Jurkat, Clone E6-1 (cell line): ENCODE measurements at regions not wholly inside any gene's neighbourhood (a gene's known extent, or its start where the extent isn't known, plus 50 kb on each side); places are given as distances from the start of the nearest gene placed in this dataset.

Source experiments
- DNase-seq: peaks from one replicate; pipeline ENCODE4 v3.0.0-alpha.2; 2011; ENCODE audit warnings: low read depth, low spot score
- H3K4me3 ChIP-seq: 2 replicates; pipeline ENCODE4 v1.5.1; 2011; ENCODE audit warnings: mild to moderate bottlenecking, low read length, control low read depth, moderate library complexity

DNA sequence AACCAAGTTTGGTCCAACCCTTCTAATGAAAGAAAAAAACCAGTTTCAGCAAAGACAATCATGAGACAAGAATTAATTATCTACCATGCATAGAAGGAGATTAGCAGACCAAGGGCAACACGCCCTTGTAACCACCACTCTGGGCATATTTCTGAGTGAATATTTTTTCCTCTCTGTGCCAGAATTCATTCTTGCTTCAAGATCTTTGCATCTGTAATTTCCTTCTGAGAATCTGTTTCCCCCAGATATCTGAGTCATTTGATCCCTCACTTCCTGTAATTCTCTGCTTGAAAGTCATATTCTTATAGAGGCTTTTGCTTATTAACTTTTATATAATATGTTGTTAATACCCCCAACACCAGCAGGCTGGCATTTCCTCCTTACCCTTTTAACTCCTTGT, 243.7 kb downstream of the SLC16A7 start:
- DNase-seq: no peak
- H3K4me3 ChIP-seq: no peak overlapping the region

DNA sequence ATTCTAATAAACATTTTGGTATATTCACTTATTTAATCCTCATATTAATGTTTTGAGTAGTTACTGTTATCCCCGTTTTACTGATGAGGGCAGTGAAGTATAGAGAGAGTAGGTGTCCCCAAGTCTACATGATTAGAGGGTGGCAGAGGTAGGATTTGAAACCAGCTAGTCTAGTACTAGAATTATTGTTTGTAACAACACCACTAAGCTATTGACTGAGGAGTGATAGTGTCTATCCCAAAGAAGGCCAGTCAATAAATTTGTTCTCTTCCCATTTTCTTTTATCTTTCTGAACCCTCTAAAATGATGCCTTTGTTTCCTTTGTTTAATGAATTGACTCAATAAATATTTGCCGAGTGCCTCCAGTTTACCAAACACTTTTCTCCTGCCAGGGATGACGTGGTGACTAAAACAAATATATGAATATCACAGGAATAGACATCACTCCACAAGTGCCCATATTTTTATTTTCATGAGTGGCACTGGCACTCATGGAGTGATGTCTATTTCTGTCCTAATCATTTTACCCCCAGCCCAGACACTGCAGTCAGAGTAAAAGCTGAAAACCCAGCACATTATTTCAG, 247.5 kb downstream of the SLC16A7 start:
- DNase-seq: no peak
- no peak overlapping the region for H3K4me3 ChIP-seq

DNA sequence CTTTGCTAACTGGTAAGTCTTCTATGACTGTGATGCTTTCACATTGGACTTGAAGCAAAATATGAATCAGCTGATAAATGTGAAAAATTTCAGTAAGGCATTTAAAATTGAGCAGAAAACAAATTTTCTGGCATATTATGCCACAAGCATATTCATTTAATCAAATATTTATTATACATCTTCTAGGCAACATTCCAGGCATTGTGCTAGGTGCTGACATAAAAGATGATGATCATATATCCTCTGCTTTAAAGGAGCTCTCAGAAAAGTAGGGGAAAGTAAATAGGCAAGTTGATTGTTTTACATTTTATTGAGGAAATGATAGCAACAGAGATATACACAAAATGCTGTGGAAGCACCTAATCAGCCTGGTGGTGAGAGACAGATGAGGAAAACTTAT, 248.9 kb downstream of the SLC16A7 start:
- DNase-seq: no peak
- H3K4me3 ChIP-seq: no peak overlapping the region

DNA sequence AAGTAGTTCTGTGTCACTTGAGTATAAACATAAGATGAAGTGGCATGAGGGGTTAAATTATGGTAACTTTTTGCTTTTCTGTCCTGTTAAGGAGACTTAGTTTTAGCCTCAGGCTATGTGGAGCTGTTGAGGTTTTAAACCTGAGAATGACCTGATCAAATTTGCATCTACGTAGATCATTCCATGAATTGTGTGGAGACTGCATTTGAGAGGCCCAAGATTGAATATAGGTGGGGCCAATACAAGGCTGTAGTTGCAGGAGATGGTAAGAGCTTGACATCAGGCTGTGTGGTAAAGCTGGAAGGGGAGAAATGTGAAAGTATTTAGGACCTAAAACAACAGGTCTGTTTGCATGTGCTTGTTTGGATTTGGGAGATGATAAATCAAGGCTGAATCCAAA, 249.5 kb downstream of the SLC16A7 start:
- H3K4me3 ChIP-seq: no peak overlapping the region
- DNase-seq: no peak

DNA sequence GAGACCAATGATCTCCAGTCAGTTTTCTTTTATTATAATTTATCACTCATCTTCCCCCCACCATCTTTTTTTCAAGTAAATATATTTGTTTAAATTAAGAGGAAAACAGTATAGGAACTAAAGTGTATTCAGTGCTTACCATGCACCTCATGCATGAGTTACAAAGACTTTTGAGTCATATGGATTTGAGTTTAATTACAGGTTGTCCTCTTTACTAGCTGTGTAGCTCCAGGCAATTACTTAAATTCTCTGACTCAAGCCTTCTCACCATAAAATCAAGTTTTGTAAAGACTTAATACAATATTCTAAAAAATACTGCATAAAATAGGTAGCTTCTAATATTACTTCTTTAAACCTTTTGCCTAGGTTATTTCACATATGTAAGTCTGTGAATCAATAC, 251.3 kb downstream of the SLC16A7 start:
- no peak for DNase-seq
- no peak overlapping the region for H3K4me3 ChIP-seq

DNA sequence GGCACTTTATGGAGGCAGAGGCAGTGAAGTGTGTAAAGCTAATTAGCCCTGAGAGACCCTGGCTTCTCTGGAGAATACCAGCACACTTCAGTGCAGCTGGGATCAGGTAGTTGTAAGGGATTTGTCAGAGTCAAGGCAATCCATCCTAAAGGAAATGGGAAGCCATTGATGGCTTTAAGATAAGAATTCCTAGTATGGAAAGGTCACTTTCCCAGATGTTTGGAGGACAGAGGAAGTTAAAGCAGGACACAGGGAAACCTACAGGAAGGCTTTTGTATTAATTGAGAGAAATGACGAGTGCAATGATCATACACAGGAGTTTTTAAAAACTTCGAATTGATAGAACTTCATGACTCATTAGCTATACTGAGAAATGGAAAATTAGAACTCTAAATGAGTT, 254.4 kb downstream of the SLC16A7 start:
- no peak for DNase-seq
- H3K4me3 ChIP-seq: no peak overlapping the region

DNA sequence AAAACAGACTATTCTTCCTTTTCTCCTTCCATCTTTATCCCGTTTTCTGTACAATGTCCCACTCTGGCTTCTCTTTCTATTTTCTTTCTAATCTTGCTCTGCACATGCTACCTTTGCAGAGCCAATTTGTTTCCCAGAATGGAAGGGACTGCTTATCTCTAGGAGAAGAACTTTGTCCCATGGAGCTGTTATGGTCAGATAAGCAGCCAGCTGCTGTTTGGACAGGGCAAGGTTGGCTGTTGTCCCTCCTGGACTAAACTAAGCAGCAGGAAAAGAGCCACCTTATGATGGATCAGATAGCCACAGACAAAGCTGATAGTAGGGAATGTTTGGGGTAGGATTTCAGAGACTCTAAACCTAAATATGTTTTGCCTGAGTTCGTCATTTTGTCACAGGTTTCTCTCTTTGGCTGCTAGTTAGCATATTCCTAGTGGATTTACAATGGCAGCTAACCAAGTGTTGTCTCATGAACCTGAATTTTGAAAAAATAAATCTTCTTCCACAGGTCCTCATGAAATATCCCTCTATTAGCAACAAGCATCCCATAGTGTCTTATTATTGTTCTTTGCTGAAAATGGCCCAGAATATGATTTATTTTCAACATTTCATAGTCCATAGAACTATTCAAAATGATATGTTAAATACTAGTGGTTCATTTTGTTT, 262.8 kb downstream of the SLC16A7 start:
- no peak overlapping the region for H3K4me3 ChIP-seq
- no peak for DNase-seq

DNA sequence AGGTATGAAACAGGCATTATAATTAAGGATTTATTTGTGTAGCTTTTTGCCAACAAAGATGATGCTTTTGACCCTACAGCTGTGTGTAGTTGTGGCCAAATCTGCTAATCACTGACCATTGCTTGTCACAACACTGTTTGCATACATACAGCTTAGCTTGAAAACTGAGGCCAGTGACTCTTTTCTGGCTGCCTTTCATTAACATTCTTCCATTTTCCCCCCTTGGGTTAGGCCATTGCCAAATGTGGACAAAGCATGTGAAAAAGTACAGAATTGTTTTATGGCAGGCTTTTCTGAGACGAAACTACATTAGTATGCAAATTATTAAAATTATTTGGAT, 263.3 kb downstream of the SLC16A7 start:
- H3K4me3 ChIP-seq: no peak overlapping the region
- DNase-seq: no peak

DNA sequence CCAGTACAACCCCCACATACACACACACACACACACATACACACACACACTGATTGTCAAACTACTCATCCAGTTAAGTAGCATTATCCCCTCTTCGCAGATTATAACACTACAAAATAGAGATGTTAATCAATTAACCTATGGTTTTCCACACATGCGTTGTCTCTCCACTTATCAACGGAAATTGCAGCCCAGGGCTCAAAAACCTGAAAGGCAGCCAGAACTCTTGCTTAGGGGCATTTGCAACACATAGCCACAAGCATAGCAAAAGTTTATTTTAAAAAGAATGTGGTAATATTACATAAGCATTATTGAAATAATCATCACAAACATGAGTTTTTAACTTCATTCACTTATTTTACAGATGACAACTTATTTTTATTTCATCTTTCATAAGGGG, 265.8 kb downstream of the SLC16A7 start:
- DNase-seq: no peak
- no peak overlapping the region for H3K4me3 ChIP-seq

DNA sequence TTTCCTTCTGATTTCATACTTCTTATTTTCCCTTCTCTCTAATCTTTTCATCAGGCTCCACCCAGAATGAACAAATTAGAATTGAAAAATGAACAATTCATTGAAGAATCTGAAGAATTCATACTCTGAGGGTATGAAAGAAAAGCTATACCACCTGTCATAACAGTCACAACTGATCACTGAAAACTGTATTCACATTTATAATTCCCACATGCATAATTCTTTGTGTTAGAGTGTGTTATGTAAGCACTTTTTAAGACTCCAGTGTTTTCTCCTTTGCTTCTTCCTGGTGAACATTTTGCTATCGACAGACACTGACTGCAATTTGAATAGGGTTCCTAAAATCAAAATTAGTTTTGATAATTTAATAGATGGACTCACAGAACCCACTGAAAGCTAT, 271.2 kb downstream of the SLC16A7 start:
- no peak for DNase-seq
- H3K4me3 ChIP-seq: no peak overlapping the region

DNA sequence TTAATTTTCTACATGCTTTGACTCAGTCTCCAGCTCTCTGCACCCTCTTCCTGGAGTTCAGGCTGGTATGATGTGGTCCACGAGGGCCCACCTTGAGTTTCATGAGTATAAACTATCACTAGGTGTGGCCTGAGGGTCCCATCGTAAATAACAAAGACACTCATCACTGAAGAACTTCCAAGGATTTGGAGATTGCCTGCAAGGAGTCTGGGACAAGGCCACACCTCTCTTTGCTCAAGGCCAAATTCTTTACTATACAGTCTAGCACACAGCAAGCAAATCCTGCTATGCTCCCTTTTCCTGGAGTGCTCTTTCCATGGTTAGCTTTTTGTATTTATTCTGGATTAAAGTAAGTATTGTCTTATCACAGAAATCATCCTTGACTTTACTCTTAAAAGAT, 271.9 kb downstream of the SLC16A7 start:
- no peak for DNase-seq
- H3K4me3 ChIP-seq: no peak overlapping the region

DNA sequence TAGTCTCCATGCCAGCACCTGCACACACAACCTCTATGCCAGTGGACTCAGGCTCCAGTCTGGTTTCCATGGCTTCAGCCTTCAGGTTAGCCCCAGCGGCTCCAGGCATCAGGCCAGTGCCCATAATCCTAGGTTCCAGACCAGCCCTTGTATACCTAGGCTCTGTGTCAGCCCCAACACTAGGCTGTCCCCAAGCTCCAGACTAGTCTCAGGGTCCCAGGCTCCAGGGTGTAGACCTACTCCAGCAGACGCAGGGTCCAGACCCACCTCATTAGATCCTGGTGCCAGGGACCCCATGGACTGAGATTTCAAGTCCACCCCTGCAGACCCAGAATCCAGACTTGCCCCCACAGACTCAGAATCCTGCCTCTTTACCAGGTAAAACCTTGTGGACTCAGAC, 275.9 kb downstream of the SLC16A7 start:
- DNase-seq: no peak
- H3K4me3 ChIP-seq: no peak overlapping the region

DNA sequence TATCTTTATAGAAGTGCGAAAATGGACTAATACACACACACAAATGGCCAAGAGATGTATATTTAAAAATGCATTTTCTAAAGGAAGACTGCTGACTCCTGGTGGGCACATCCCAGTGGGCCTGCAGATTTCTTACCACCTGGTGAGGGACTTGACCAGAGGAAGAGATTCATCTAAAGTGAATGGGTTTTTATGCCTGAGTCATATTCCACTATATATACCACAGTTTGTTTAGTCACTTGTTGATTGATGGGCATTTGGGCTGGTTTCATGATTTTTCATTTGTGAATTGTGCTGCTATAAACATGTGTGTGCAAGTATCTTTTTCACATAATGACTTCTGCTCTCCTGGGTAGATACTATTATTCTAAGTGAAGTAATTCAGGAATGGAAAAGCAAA, 277.3 kb downstream of the SLC16A7 start:
- H3K4me3 ChIP-seq: no peak overlapping the region
- DNase-seq: no peak

DNA sequence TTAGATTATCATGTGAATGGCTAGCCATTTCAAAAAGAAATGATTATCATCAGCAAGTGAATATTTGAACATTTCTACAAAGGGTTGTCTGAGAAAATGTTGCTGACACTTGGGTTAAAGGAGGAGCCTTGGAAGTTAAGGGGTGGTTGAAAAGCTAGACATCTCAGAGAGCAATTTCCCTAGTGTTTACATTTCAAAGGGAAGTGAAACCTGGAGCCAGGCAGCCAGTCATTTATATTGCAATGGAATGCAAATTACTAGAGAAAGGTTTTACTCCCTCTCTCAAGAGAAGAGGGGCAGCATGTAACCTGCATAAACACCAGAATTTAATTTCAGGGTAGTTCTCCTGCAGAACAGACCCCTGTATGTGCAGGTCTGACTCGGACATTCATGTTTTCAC, 279.0 kb downstream of the SLC16A7 start:
- DNase-seq: no peak
- H3K4me3 ChIP-seq: no peak overlapping the region

DNA sequence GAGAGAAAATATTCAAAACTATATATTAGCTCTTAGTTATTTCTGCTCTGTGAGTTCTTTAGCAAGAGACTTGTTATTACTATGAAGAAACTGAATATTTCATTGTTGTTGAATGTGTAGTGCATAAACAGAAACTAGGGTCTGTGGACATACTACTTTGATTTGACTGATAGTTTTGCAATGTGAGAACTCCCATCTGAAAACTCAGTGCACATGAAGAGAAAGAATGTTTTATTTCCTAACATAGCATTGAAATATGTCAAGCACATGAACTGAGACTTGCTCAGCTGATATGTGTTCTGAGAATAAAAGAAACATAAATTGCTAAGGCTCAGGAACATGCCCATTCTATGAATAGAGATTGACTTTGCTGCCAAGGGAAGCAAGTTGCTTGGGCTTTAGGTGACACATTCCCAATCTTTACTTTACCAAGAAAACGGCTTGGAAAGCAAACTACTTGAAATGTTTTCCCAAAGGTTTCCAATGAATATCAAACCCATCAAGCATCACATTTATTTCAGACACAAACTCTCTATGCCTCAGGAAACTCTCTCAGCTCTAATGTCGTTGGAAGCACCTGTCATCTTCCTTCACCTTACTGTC, 290.4 kb downstream of the SLC16A7 start:
- no peak overlapping the region for H3K4me3 ChIP-seq
- no peak for DNase-seq

DNA sequence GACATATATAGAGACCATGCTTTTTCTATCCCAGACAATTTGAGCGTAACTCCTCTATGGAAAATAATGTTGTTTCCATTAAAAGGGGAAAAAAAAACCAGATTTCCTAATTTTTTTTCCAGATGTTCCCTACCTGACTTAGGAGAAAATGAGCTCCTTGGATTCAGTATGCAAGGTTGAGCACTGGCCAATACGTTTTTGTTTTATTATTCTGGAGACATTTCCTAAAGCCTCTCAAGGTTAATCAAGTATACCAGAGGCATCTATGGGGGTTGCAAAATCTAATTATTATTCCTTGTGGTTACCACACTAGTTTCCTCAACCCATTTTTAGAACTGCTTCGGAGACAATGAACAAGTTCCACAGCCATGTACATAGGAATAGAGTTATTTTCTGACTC, 291.3 kb downstream of the SLC16A7 start:
- no peak for DNase-seq
- H3K4me3 ChIP-seq: no peak overlapping the region

DNA sequence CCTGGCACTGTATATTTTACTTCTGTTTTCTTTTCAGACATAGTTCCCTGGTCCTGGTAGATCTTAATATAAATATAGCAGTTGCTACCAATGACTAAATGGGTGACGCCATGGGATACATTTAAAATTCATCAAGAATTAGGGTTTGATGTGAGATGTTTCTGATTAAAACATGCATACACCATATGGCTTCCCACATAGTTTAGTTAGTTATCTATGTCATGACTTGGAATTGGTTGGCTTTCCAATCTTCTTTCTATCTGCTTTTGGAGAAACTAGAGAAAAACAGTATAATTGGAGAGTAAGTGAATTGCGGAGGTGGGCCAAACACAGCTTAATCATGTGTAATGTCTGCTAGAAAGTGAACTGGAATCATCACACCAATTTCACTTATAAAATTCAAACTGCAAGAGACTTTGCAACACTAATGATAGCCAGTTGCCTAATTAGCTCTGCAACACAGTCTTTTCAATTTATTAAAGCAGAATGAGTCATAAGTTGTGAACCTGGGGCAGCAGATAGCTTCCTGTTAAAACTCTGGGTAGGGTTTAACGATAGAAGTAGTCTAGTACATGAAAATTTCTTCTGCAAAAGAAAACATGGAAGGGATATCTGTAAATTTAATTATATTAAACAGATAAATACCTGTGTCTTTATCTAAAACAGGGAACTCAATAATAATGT, 295.2 kb downstream of the SLC16A7 start:
- no peak overlapping the region for H3K4me3 ChIP-seq
- DNase-seq: no peak

DNA sequence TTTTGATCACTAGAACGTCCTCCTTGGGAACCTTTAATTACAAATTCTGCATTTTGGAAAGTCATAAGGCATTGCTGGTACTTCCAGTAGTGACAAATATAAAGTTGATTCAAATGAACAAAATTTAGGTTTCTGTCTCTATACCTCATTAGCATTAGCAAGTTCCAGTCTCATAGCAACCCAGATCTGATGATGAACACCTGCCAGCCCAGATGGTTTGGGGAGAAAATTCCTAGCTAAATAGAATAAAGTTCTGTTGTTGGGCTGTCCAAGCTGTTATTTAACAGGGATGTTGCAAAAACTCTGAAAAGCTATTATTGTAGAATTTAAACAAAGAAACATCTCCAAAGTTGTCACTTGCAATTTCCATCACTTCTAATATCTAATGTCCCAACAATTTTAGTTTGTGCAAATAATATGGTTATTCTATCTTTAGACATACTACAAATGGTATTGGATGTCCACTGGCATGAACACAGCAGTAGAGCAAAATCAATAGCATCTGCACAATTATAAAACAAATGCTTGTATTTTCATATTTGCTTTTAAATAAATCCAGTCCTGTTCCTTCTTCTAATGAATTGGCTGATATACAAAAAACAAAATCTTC, 299.4 kb downstream of the SLC16A7 start:
- H3K4me3 ChIP-seq: no peak overlapping the region

DNA sequence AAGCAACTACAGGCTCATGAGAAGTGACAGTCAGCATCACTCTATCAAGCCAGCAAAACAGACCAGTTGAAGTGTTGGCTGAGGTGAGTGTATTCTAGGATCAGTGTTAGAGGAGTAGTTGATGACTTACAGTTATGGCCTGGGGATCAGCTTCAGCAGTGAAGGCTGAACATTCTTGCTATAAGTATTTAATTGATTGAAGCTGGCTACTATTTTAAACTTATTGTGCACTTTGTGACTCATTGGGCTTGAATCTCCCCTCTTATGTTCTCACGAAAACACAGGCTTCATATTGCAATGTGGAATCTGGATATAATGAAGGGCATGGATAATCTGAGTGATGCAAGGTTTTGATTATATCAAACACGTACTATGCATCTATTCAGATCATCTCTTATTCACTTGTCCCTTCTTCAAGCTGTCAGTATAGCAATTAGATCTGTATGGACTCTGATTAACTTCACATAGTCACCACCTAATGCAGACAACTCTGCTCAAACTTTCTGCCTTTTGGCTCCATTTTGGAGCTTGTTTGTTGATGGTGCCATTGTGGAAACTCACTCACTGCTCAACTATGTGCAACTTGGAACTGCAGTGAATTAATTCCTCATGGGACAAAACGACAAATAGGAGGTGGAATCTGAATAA, 309.2 kb downstream of the SLC16A7 start:
- DNase-seq: no peak
- no peak overlapping the region for H3K4me3 ChIP-seq

More for the DNA sequence above, 299.4 kb downstream of the SLC16A7 start:
- no peak for DNase-seq

DNA sequence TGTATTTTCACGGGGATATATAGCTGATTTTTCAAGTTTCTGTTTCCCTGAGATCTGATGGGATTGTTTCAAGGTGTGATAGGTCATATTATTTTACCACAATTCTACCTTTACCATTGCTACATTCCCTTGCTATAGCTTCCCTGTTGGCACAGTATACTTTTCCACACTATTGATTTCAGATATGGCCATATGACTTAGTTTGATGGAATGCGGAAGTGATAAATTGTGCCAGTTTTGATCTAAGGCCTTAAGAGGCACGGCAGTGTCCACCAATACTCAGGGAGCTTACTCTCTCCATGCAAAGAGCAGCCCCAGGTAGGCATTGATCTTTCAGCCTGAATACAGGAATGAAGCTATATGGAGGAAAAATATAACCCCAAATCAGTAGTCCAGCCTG, 315.7 kb downstream of the SLC16A7 start:
- no peak for DNase-seq
- no peak overlapping the region for H3K4me3 ChIP-seq
